ENCODE measurements at regions not wholly inside any gene's neighbourhood (a gene's known extent, or its start where the extent isn't known, plus 50 kb on each side); places are given as distances from the start of the nearest gene placed in this dataset.

DNA sequence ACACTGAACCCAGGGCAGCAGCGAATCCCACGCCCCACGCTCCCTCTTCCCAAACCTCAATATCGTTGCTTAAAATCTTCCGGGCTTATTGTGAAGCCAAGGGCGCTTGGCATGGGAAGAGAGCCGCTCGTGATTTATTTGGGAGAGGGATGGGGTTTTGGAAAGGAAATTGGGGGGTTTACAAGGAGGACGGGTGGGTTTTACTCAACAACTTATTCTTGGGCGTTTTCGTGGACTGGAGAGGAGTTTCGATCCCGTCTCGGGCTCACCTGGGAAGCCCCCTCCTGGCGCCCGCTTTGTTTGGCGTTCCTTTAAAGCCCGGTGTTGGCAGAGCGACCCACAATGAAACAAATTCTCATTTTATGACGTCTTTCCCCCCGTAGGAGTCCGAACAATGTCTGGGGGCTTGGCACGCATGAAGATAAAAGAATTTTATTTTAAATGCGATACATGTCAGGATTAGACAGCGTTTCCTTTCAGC, 135.3 kb downstream of the INSIG2 start (continued):
- no peak for TF ChIP-seq ARID4B (CRISPR knock-in tag; IDR thresholded peaks at IDR 0.05; ENCODE audit: borderline replicate concordance)
- no peak for TF ChIP-seq JAZF1 (CRISPR knock-in tag; IDR thresholded peaks at IDR 0.05)
- TF ChIP-seq RELA (CRISPR knock-in tag; IDR thresholded peaks at IDR 0.05; ENCODE audit: borderline replicate concordance): no peak
- TF ChIP-seq, protein P1, sequence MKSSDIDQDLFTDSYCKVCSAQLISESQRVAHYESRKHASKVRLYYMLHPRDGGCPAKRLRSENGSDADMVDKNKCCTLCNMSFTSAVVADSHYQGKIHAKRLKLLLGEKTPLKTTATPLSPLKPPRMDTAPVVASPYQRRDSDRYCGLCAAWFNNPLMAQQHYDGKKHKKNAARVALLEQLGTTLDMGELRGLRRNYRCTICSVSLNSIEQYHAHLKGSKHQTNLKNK (CRISPR knock-in tag; IDR thresholded peaks at IDR 0.05): no peak
- no peak for TF ChIP-seq NR1H2 (CRISPR knock-in tag; IDR thresholded peaks at IDR 0.05)
- no peak for TF ChIP-seq ETV6 (CRISPR knock-in tag; IDR thresholded peaks at IDR 0.05)
- no peak for TF ChIP-seq E2F5 (CRISPR knock-in tag; IDR thresholded peaks at IDR 0.05)
- no peak for TF ChIP-seq ATF6 (CRISPR knock-in tag; IDR thresholded peaks at IDR 0.05)

- no peak for ATAC-seq
- peaks cover 29% of the 10 kb centered on the region for H3K27me3 Mint-ChIP-seq (ENCODE audit: low read depth)
Observed at GRCh38 chr2:118222672-118223421, 134.6 kb downstream of the INSIG2 start.

More at GRCh38 chr2:118222672-118223421, 134.6 kb downstream of the INSIG2 start:
- CTCF ChIA-PET: interaction anchor here (1.1 to 2.6 kb wide), 4 partner anchors 190 to 637 kb away, joined by 3 to 15 read pairs (median 6); no protein-coding TSS in a partner anchor
- POLR2A ChIA-PET: no interaction called here
- Mint-ChIP-seq H3K27ac (no peak overlapping the region), H3K4me3 (peak overlapping the region; percentile 88), H3K9me3 (no peaks in the 10 kb centered on the region), H3K4me1 (peaks cover 33% of the 10 kb centered on the region), H3K36me3 (no peaks in the 10 kb centered on the region)
- TF ChIP-seq ZNF232 (CRISPR knock-in tag; IDR thresholded peaks at IDR 0.05): no peak
- no peak for TF ChIP-seq HMGA2 (CRISPR knock-in tag; IDR thresholded peaks at IDR 0.05)
- TF ChIP-seq MYBL2 (CRISPR knock-in tag; IDR thresholded peaks at IDR 0.05): no peak
- no peak for TF ChIP-seq JAZF1 (CRISPR knock-in tag; IDR thresholded peaks at IDR 0.05)
- TF ChIP-seq GTF2I (CRISPR knock-in tag; conservative IDR thresholded peaks at IDR 0.05): no peak
- TF ChIP-seq ZNF671 (CRISPR knock-in tag; IDR thresholded peaks at IDR 0.05): no peak
- TF ChIP-seq ZNF263 (CRISPR knock-in tag; IDR thresholded peaks at IDR 0.05; ENCODE audit: low read depth): no peak
- TF ChIP-seq, protein P2, sequence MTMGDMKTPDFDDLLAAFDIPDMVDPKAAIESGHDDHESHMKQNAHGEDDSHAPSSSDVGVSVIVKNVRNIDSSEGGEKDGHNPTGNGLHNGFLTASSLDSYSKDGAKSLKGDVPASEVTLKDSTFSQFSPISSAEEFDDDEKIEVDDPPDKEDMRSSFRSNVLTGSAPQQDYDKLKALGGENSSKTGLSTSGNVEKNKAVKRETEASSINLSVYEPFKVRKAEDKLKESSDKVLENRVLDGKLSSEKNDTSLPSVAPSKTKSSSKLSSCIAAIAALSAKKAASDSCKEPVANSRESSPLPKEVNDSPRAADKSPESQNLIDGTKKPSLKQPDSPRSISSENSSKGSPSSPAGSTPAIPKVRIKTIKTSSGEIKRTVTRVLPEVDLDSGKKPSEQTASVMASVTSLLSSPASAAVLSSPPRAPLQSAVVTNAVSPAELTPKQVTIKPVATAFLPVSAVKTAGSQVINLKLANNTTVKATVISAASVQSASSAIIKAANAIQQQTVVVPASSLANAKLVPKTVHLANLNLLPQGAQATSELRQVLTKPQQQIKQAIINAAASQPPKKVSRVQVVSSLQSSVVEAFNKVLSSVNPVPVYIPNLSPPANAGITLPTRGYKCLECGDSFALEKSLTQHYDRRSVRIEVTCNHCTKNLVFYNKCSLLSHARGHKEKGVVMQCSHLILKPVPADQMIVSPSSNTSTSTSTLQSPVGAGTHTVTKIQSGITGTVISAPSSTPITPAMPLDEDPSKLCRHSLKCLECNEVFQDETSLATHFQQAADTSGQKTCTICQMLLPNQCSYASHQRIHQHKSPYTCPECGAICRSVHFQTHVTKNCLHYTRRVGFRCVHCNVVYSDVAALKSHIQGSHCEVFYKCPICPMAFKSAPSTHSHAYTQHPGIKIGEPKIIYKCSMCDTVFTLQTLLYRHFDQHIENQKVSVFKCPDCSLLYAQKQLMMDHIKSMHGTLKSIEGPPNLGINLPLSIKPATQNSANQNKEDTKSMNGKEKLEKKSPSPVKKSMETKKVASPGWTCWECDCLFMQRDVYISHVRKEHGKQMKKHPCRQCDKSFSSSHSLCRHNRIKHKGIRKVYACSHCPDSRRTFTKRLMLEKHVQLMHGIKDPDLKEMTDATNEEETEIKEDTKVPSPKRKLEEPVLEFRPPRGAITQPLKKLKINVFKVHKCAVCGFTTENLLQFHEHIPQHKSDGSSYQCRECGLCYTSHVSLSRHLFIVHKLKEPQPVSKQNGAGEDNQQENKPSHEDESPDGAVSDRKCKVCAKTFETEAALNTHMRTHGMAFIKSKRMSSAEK (CRISPR knock-in tag; IDR thresholded peaks at IDR 0.05; ENCODE audit: borderline replicate concordance): no peak
- TF ChIP-seq, protein P3, sequence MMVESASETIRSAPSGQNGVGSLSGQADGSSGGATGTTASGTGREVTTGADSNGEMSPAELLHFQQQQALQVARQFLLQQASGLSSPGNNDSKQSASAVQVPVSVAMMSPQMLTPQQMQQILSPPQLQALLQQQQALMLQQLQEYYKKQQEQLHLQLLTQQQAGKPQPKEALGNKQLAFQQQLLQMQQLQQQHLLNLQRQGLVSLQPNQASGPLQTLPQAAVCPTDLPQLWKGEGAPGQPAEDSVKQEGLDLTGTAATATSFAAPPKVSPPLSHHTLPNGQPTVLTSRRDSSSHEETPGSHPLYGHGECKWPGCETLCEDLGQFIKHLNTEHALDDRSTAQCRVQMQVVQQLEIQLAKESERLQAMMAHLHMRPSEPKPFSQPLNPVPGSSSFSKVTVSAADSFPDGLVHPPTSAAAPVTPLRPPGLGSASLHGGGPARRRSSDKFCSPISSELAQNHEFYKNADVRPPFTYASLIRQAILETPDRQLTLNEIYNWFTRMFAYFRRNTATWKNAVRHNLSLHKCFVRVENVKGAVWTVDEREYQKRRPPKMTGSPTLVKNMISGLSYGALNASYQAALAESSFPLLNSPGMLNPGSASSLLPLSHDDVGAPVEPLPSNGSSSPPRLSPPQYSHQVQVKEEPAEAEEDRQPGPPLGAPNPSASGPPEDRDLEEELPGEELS (CRISPR knock-in tag; IDR thresholded peaks at IDR 0.05): no peak
- TF ChIP-seq ZSCAN18 (CRISPR knock-in tag; IDR thresholded peaks at IDR 0.05): no peak
- no peak for DNase-seq (ENCODE audit: low spot score)

Measured in WTC11 (cell line).